ENCODE measurements at regions not wholly inside any gene's neighbourhood (a gene's known extent, or its start where the extent isn't known, plus 50 kb on each side); places are given as distances from the start of the nearest gene placed in this dataset.

GRCh38 chr7:51621956-51622355, 305.3 kb upstream of the COBL start:
- TF ChIP-seq, protein P1, sequence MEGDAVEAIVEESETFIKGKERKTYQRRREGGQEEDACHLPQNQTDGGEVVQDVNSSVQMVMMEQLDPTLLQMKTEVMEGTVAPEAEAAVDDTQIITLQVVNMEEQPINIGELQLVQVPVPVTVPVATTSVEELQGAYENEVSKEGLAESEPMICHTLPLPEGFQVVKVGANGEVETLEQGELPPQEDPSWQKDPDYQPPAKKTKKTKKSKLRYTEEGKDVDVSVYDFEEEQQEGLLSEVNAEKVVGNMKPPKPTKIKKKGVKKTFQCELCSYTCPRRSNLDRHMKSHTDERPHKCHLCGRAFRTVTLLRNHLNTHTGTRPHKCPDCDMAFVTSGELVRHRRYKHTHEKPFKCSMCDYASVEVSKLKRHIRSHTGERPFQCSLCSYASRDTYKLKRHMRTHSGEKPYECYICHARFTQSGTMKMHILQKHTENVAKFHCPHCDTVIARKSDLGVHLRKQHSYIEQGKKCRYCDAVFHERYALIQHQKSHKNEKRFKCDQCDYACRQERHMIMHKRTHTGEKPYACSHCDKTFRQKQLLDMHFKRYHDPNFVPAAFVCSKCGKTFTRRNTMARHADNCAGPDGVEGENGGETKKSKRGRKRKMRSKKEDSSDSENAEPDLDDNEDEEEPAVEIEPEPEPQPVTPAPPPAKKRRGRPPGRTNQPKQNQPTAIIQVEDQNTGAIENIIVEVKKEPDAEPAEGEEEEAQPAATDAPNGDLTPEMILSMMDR (IDR thresholded peaks at IDR 0.05) = no peak
- TF ChIP-seq POLR2A (IDR thresholded peaks at IDR 0.05) (no peak), POLR2AphosphoS5 (IDR thresholded peaks at IDR 0.05) (no peak)
